Stimulated activated CD4-positive, alpha-beta T cell treated with anti-CD3 and anti-CD28 coated beads, TNF-alpha, amount 100 ng/mL, for 4 hours (primary cell): ENCODE measurements at regions not wholly inside any gene's neighbourhood (a gene's known extent, or its start where the extent isn't known, plus 50 kb on each side); places are given as distances from the start of the nearest gene placed in this dataset.
A peak's percentile ranks its signal among the peaks of the same experiment; 100 is the strongest.
"Not testable (repeated sequence)": the region's sequence is repeated elsewhere in the genome, so short reads cannot be mapped to it uniquely, and the experiment has no call there.

Experiments used
- DNase-seq, 3 experiments: peaks; one replicate each; pipeline ENCODE4 v3.0.0-alpha.2; 2020; ENCODE audit warnings: low read depth in 3 of 3

DNA sequence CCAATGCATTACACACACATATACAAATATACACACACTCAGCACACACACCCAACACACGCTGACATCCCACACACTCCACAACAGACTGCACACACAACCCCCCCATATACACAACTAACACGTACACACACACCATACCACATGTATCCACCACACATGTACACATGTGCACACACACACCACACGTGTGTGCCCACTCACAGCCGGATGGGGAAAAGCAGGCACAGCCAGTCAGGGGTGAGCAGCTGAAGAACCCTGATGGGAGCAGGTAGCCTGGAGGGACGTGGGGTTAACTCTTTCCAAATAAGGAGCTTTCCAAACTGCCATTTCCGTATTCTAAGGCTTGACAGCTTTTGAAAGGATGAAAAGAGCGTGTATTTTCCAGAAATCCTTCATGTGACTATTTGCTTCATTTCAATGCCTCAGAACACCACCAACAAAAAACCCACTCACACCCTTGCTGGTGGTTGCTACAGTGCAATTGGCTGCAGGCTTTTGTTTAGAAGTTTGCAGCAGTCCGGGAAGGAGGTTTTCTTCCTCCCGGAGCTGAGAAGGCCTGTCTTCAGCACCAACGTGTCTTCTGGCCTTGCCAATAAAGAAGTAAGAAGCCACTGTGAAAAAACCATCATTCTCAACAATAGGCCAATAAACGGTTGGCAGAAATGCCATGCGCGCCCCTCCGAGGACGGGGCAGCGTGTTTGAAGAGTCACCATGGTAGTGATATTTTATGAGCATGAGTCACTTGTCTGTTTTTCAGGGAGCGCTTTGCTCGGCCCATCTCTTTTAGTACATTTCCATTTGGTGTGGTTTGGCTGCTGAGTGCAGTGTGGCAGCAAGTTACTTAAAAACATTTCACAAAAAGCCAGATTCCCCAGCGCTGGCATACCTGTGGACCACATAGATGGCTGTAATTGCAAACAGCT, 131.3 kb upstream of the GMDS start:
- DNase-seq: no peak

DNA sequence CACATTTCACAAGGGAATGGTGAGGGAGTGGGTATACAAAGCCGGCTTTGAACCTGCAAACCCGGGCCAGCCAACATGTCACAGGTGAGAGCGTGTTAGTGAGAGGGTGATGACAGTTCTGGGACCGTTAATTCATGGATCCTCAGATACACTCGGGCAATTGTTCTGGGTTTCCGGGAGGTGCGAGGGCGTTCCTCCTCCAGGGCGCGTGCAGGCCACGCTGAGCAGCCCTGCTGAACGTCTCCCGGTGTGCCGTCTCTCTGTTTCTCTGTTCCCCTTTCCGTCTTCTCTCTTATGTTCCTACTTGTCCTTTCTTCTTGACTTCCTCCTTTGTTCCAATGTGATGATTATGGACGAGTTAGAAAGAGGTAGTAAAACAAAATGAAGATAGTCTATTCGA, 130.0 kb upstream of the GMDS start:
- DNase-seq: no peak

DNA sequence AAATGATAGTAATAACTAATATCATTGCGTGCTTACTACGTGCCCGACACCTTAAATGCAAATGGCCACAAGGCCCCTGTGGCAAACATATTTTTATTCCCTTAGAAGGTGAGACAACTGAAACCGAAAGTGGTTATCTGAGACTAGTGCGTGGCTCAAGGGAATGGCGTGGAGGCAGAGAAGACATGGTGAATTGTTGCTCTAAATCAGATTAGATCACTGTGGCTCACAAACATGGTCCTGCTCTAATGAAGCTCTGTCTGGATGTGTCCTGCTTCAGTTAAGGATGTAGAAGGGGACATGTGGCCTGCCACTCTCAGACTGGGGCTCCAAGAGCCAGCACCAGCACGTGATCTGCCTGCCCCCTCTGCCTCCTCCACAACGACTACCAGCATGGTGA, 124.2 kb upstream of the GMDS start:
- no peak for DNase-seq

DNA sequence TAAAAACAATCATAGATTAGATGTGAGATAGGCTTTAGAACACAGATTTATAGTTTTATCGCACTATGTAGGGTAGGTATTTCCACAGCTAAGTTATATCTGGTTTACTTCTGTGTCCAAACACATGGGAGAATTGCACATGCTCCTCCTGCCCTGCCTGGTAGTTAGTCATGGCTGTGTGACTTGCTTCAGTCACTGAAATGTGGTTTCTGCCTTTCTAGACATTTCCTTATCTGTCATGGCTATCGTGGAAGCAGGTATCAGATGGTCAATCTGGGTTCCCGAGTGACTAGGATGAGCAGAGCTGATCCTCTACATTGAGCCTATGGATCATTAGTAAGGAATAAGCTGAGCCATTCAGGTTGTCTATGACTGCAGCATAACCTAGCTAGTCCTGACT, 117.8 kb upstream of the GMDS start:
- DNase-seq: no peak

DNA sequence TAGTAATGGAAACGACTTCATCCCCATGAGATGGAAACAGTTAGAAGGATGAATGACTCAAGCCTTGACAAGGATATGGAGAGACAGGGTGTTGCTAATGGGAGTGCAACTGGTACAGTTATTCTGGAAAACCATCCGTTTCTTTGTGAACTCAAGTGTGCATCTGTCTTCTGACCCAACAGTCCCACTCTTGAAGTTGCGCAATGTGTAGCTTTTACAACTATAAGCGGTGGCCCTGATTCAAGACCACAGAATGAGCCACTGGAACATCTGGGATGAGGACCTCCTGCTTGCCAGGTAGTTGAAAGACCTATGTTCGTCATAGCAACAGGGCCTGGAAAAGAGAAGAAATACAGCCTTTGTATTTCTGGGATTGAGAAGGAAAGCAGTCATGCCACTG, 115.8 kb upstream of the GMDS start:
- DNase-seq: no peak

DNA sequence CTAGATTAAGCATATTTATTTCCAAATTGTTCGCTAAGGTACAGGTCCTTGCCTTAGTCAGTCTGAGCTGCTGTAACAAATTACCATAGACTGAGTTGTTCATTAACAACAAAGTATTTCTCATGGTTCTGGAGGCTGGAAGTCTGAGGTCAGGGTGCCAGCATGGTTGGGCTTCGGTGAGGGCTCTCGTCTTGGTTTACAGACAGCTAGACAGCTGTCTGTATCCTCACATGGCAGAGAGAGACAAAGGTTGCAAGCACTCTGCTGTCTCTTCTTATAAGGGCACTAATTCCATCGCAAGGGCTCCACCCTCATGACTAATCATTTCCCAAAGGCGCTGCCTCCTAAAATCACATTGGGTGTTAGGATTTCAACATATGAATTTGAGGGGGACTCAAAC, 115.3 kb upstream of the GMDS start:
- DNase-seq: no peak

DNA sequence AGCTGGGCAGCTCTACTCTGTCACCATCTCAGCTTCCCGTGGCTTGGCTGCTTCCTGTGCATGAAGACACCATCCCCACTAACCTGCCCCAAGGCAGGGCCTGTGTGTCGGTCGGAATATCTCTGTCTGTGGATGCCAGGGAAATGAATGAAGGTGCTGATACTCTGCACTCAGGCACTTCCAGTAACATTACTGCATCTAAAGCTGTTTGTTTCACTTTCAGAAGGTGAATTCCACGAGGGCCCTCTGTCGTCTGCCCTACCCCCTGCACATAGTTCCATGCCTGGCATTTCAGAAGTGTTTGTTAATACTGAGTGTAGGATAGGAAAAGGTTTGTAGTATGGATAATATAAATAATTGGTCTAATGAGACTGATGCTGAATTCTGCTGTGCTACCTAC, 114.7 kb upstream of the GMDS start:
- DNase-seq: no peak

DNA sequence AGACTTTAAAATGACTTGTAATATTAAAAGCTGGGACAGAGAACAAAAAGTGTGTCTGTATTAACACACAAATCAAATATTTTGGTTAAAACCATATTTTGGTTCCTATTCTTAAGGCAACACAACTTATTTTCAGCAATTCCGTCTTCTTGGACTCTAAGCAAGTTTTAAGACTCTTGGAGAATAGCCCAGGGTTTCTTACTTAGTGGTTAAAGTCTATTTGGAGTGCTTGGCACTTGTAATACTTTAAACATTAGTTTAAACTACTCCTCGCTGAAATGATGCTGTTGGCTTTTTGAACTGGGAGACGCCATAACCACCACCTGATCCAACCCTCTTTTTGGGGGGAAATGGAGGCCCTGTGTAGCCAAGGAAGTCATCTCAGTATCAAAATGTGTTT, 109.7 kb upstream of the GMDS start:
- no peak for DNase-seq

DNA sequence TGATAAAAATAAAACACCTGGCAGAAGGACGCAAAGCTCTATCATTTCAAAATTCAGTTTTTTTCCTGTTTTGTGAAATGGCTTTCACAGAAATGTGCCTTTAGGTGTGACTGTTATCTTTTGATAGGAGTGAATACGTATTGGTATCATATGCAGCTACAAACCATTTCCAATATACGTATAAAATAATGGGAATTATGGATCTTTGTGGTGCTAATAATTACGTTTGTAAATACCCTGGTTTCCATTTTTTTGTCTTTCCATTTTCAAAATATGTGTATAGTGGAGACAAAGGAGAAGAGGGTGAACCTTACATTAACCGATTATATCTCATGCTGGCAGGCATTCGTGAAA, 108.7 kb upstream of the GMDS start:
- no peak for DNase-seq

DNA sequence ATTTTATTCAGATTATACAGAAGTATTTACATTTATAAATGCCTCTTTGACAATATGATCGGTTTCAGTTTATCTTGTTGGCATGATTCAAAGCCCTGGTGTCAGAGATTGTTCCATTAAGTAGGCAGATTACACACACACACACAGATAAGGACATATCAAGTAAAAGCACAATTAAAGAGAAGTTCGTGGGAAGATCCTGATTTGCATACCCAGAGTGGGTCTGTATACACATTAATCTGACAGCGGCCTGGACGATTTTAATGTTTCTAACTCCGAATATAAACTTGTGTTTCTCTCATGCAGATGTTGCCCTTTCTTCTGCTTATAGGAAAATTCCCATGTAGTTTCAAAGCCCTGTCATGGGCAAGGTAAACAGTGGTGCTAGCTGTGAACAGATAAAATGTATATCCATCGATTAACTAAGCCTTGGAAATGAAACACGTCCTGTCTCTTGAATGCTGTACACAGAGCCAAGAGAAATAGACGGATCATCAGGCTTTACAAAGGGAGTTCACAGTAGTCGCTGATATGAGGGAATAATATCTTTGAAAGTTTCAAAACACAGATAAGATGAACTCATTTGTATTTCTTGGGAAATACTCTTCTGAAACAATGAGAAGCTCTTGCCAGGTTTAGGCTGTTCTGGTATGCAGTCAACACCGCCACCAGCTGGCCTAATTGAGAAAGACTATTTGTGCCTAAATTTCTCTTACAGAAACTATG, 108.2 kb upstream of the GMDS start:
- peak in 2 of 3 experiments; percentile 4 to 11 for DNase-seq

DNA sequence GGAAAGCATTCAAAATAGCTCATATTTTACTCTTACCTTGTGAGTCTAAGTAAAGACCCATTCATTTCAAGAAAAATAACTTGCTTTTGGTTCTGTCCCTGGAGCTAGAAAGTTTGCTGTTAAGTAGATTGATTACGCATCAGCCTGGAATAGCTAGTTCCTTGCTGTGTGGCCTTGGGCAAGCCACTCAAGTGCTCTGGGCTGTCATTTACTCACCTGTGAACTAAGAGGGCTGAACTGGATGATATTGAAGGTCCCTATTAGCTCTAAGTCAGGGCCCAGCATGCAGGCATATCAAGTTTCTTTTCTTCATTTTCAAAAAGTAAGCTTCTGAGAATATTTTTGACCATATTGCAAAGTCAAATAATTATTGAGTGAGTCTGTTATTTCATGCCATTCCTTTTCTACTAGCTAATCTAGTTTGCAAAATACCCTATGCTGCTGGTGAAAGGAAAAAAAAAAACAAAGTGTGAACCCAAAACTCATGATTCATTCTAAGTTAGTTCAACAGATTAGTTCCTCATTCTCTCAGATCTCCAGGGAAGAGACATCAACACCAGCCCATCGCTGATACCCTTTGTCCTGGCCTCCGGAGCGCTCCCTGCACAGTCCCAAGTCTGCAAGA, 106.5 kb upstream of the GMDS start:
- DNase-seq: no peak

DNA sequence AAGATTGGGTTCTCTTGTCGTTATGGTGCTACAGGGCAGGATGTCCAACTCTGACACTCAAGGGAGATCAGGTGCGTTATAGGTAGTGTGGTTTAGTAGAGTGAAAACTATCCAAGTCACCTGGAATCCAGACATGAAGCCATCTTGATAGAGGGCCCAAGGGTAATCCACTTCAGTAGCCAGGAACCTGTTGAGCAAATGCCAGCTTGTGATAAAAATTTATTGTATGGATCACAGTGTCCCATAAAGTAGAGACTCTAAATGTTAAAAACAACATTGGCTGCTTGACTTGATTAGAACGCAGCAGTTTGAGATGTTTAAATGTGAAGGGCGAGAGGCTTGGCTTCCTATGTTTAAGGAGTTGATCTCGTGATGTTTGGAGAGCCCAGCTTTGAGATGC, 105.7 kb upstream of the GMDS start:
- DNase-seq: no peak

DNA sequence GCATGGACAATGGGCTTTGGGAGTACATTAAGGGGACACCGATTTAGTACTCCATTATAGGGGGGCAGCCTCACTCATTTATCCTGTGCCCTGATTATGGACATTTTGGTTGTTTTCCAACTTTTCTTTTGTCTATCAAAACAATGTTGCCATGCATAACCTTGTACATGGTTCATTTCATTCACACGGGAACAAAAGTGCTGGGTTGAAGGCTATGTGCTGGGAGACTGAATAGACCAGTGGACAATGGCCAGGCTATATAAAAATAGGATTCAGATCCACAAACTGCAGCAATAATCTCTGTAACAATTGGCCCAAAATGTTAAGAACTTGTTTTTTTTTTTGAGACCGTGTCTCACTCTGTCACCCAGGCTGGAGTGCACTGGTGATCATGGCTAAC, 100.7 kb upstream of the GMDS start:
- no peak for DNase-seq

DNA sequence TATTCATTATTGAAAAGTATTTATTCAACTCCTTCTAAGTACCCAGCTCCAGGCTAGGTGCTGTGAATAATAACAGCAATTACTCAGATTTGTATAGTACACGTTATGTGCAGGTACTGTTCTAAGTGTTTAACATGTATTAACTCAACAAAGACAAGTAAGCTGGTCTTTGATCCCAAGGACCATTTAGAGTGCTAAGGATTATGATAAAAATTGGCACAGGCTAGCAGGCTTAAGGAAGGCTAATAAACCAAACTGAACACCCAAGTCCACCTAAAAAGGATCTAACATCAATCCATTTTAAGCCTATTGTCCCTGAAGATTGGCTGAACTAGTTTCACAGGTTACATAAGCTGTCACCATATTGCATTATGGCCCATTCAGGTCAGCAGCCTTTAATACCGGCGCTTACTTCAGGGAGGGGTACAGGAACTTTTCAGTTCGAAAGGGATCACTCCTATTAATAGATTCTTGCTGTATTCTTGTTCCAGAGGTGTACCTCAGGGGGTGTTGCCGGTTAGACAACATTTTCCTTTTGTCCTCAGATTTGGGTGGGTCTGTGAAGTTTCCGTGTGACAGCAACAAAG, 99.0 kb upstream of the GMDS start:
- no peak for DNase-seq

DNA sequence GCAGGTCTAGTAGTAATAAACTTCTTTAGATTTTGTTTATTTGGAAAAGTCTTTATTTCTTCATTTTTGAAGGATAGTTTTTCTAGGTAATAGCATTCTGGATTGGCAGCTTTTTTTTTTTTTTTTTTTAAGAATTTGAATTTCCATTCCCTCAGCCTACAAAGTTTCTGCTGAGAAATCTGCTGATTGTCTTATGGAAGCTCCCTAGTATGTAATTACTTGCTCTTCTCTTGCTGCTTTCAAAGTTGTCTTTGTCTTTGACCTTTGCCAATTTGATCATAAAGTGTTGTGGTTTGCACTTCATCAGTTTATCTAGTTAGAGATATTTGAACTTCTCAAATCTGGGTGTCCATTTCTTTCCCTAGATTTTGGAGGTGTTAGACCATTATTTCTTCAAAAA, 82.2 kb upstream of the GMDS start:
- no peak for DNase-seq

DNA sequence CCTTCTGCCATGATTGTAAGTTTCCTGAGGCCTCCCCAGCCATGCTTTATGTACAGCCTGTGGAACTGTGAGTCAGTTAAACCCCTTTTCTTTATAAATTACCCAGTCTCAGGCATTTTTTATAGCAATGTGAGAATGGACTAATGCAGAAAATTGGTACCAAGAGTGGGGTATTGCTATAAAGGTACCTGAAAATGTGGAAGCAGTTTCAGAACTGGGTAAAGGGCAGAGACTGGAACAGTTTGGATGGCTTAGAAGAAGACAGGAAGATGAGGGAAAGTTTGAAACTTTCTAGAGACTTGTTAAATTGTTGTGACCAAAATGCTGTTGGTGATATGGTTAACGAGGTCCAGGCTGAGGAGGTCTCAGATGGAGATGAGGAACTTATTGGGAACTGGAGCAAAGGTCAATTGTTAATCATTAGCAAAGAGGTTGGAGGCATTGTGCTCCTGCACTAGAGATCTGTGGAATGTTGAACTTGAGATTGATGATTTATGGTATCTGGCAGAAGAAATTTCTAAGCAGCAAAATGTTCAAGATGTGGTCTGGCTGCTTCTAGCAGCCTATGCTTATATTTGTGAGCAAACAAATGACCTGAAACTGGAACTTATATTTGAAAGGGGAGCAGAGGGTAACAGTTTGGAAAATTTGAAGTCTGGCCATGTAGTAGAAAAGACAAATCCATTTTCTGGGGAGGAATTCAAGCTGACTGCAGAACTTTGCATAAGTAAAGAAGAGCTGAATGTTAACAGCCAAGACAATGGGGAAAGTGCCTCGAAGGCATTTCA, 79.0 kb upstream of the GMDS start:
- DNase-seq: no peak

DNA sequence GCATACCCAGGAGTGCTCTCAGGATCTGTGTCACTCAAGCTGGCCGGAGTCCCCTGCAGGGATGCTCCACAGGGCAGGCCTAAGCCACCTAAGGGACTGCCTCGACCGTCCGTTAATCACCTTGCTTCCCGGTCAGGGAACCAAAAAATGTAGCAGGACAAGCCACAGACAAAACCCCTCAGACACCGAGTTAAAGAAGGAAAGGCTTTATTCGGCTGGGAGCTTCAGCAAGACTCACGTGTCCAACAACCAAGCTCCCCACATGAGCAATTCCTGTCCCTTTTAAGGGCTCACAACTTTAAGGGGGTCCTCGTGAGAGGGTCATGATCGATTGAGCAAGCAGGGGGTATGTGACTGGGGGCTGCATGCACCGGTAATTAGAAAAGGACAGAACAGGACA, 72.1 kb upstream of the GMDS start:
- DNase-seq: not testable (repeated sequence)

DNA sequence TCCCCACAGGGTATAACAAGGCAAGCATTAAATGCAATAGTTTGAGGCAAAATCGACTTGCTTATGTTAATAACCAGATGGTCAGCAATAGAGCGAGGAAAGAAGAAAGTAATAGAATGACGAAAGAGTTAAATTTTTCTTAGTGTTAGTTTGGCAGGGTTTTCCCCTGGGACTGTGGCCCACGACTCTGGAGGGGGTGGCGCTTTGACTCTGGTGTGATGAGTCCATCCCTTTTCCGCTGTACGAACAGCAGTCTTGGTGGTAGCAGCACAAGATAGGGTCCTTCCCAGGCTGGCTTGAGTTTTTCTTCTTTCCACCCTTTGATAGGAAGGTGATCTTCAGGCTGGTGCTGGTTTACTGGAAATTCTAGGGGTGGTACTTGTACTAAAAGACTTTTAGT, 69.2 kb upstream of the GMDS start:
- no peak for DNase-seq

DNA sequence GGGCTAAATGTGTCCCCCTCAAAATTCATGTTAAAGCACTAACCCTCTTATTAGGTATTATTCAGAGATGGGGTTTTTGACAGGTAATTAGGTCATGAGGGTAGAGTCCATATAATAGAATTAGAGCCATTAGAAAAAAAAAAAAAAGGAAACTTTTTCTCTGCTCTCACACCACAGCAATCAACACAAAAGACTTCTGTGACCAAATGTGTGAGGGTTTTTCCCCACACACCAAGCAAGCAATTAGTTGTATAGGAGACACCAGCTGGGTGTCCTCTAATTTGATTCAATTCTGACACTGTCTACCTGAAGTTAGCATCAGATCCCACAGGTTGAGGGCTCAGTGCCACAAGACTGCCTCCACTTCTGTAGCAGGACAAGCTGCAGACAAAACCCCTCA, 64.6 kb upstream of the GMDS start:
- DNase-seq: no peak

DNA sequence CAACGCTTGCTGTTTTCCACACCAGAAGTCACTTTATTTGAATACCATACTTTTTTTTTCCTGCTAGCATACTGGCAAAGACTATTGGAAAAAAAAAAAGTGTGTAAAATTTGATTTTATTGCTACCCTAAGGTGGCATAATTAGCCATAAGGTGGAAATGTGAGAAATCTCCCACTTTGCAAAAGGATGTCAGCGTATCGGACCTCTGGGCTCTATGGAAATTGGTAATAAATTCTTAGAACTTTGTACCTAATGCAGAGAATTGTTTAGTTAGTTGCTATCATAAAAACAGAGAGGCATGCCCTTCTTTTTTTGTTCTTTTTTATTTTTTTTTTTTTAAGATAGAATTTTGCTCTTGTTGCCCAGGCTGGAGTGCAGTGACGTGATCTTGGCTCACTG, 63.7 kb upstream of the GMDS start:
- DNase-seq: no peak

DNA sequence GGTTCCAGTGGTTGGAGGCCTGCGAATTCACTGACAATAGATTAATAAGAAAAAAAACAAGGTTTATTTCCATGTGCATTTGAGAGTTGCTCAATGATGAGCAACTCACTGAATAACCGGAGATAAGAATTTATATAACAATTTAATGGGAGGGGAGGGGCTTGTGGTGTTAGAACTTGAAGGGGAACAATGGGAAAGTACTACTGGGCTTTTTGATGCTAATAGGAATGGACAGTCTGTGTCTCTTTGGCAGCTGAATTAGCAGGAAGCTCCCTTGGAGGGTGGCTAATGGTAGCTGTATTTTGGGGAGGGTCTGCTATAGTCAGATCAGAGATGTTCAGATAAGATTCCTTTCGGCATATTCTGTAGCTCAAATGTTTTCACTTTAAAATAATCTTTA, 62.4 kb upstream of the GMDS start:
- DNase-seq: no peak

DNA sequence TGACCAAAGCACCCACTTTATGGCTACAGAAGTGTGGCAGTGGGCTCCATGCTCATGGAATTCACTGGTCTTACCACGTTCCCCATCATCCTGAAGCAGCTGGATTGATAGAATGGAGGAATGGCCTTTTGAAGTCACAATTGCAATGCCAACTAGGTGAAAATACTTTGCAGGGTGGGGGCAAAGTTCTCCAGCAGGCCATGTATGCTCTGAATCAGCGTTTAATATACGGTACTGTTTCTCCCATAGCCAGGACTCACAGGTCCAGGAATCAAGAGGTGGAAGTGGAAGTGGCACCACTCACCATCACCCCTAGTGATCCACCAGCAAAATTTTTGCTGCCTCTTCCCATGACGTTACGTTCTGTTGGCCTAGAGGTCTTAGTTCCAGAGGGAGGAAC, 60.5 kb upstream of the GMDS start:
- DNase-seq: no peak
